ENCODE measurements at regions not wholly inside any gene's neighbourhood (a gene's known extent, or its start where the extent isn't known, plus 50 kb on each side); places are given as distances from the start of the nearest gene placed in this dataset.

DNA sequence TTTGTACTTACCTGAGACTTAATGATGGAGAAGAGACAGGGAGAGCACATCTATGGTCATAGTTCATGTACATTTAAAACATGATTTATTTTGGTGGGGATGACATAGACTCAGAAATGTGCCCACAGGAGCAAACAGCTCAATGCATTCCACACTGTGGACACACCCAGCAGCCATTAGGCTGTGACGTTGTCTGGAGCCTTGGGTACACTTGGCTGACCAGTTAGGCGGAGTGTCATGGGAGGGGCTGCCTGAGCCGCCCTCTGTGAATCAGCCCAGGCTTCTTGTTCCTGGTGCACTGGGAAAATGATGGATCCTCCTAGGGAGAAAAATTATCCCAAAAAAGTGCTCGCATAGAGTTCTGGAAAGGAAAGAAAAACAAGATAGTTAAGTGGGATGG lies 231.0 kb upstream of the GMDS start:
- no peaks in the 10 kb centered on the region for H3K4me1 ChIP-seq (ENCODE audit: control insufficient read depth, insufficient read depth, low read length, poor library complexity, severe bottlenecking)
- no peaks in the 10 kb centered on the region for H3K36me3 ChIP-seq (ENCODE audit: control insufficient read depth, insufficient read depth, low read length)
- H3K4me3 ChIP-seq (ENCODE audit: insufficient read depth, low read depth, low read length, poor library complexity, severe bottlenecking) = no peak overlapping the region
- no peak for DNase-seq
- H3K9me3 ChIP-seq (ENCODE audit: control insufficient read depth, low read length) = no peaks in the 10 kb centered on the region
- H3K27ac ChIP-seq (ENCODE audit: insufficient read depth, low read length, poor library complexity, severe bottlenecking) = no peak overlapping the region
- no peaks in the 10 kb centered on the region for H3K27me3 ChIP-seq (replicated peaks; ENCODE audit: control insufficient read depth, insufficient read depth, low read length, poor library complexity, severe bottlenecking)

DNA sequence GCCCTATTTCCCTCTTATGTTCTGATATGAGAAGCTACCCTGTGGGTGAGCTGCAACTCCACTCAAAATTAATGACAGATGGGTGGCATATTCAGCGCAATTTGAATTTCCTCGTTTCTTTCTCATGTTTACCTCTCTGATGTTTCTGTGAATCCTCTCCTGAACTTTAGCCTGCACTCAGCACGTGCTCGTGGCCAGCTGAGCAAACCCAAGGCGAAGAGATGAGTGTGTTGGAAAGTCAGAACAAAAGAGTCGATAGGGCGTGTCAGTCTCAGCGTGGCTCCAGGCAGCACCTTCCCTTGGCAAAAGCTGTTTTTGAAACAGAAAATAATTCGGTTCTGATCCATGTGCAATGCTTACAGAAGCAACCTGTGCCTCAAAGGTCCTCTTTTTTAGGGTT lies 226.1 kb upstream of the GMDS start:
- no peak overlapping the region for H3K4me3 ChIP-seq (ENCODE audit: insufficient read depth, low read depth, low read length, poor library complexity, severe bottlenecking)
- no peaks in the 10 kb centered on the region for H3K9me3 ChIP-seq (ENCODE audit: control insufficient read depth, low read length)
- no peaks in the 10 kb centered on the region for H3K27me3 ChIP-seq (replicated peaks; ENCODE audit: control insufficient read depth, insufficient read depth, low read length, poor library complexity, severe bottlenecking)
- no peak overlapping the region for H3K27ac ChIP-seq (ENCODE audit: insufficient read depth, low read length, poor library complexity, severe bottlenecking)
- no peak for DNase-seq
- no peaks in the 10 kb centered on the region for H3K36me3 ChIP-seq (ENCODE audit: control insufficient read depth, insufficient read depth, low read length)
- no peaks in the 10 kb centered on the region for H3K4me1 ChIP-seq (ENCODE audit: control insufficient read depth, insufficient read depth, low read length, poor library complexity, severe bottlenecking)

DNA sequence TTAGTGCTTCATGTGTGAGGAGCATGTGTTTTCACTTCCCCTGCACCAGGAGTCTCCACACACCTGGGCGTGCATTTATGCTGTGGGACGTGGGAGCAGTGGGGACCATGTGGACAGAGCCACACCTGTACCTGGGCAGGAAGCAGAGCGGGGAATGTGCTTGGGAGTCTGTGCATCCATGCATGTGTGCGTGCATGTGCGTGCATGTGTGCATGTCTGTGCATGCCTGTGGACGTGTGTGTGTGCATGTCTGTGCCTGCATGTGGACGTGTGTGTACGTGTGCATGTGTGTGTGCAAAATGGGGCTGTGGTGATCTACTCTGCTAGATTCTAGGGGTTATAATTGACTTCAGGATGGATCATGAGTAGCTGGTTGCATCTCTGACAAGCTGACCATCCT lies 224.0 kb upstream of the GMDS start:
- no peak for DNase-seq

DNA sequence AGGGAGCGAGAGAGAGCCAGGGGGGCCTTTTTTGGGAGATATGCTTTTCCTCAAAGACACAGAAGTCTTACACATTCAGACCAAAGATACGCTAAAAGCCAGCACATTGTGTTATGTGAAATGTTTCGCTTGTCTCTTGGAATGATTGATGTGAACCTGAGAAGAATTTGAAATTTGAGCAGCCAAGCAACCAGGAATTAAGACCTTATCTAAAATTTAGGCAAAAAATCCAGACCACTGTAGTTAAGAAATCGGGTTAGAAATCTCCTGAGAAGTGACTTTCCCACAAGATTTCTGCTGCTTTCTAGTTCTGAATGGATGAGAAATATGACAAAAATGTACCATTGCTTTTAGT lies 223.2 kb upstream of the GMDS start:
- H3K36me3 ChIP-seq (ENCODE audit: control insufficient read depth, insufficient read depth, low read length) = no peaks in the 10 kb centered on the region
- no peaks in the 10 kb centered on the region for H3K4me1 ChIP-seq (ENCODE audit: control insufficient read depth, insufficient read depth, low read length, poor library complexity, severe bottlenecking)
- no peak overlapping the region for H3K4me3 ChIP-seq (ENCODE audit: insufficient read depth, low read depth, low read length, poor library complexity, severe bottlenecking)
- no peaks in the 10 kb centered on the region for H3K27me3 ChIP-seq (replicated peaks; ENCODE audit: control insufficient read depth, insufficient read depth, low read length, poor library complexity, severe bottlenecking)
- no peak overlapping the region for H3K27ac ChIP-seq (ENCODE audit: insufficient read depth, low read length, poor library complexity, severe bottlenecking)
- no peak for DNase-seq
- no peaks in the 10 kb centered on the region for H3K9me3 ChIP-seq (ENCODE audit: control insufficient read depth, low read length)

More for the DNA sequence above, 224.0 kb upstream of the GMDS start:
- H3K36me3 ChIP-seq (ENCODE audit: control insufficient read depth, insufficient read depth, low read length) = no peaks in the 10 kb centered on the region
- no peaks in the 10 kb centered on the region for H3K27me3 ChIP-seq (replicated peaks; ENCODE audit: control insufficient read depth, insufficient read depth, low read length, poor library complexity, severe bottlenecking)
- H3K4me1 ChIP-seq (ENCODE audit: control insufficient read depth, insufficient read depth, low read length, poor library complexity, severe bottlenecking) = no peaks in the 10 kb centered on the region
- no peak overlapping the region for H3K4me3 ChIP-seq (ENCODE audit: insufficient read depth, low read depth, low read length, poor library complexity, severe bottlenecking)
- no peak overlapping the region for H3K27ac ChIP-seq (ENCODE audit: insufficient read depth, low read length, poor library complexity, severe bottlenecking)
- H3K9me3 ChIP-seq (ENCODE audit: control insufficient read depth, low read length) = no peaks in the 10 kb centered on the region

DNA sequence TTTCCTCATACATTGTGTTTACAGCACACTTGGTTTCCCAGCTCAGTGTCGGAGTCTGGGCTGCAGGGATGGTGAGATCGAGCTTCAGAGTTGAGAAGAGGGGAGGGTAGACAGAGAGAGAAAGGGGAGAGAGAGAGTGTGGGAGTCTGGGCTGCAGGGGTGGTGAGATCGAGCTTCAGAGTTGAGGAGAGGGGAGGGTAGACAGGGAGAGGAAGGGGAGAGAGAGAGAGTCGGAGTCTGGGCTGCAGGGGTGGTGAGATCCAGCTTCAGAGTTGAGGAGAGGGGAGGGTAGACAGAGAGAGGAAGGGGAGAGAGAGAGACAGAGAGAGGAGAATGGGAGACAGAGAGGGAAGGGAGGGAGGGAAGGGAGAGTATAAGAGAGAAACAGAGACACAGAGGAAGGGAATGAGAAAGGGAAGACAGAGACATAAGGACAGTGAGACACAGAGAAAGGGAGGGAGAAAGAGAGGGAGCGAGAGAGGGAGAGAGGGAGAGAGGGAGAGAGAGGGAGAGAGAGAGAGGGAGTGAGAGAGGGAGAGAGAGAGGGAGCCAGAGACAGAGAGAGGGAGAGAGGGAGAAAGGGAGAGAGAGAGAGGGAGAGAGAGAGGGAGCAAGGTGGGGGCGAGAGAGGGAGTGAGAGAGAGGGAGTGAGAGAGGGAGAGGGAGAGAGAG lies 222.7 kb upstream of the GMDS start:
- H3K4me3 ChIP-seq (ENCODE audit: insufficient read depth, low read depth, low read length, poor library complexity, severe bottlenecking) = no peak overlapping the region
- no peaks in the 10 kb centered on the region for H3K36me3 ChIP-seq (ENCODE audit: control insufficient read depth, insufficient read depth, low read length)
- DNase-seq = no peak
- H3K27me3 ChIP-seq (replicated peaks; ENCODE audit: control insufficient read depth, insufficient read depth, low read length, poor library complexity, severe bottlenecking) = no peaks in the 10 kb centered on the region
- no peaks in the 10 kb centered on the region for H3K4me1 ChIP-seq (ENCODE audit: control insufficient read depth, insufficient read depth, low read length, poor library complexity, severe bottlenecking)
- H3K27ac ChIP-seq (ENCODE audit: insufficient read depth, low read length, poor library complexity, severe bottlenecking) = no peak overlapping the region
- H3K9me3 ChIP-seq (ENCODE audit: control insufficient read depth, low read length) = no peaks in the 10 kb centered on the region

DNA sequence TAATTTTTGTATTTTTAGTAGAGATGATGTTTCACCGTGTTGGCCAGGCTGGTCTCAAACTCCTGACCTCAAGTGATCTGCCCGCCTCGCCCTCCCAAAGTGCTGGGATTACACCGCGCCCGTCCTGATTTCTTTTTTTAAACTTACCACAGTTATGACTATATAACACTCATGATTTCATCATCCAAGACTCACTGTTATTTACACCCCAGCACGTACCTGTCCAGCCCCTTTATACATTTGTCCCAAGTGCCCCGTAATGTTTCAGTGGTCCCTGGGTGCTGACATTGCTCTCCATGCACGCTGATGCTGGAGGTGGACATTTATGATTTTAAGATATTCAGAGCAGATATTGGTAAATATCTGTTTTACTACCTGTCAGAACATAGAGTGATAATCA lies 219.9 kb upstream of the GMDS start:
- no peak overlapping the region for H3K27ac ChIP-seq (ENCODE audit: insufficient read depth, low read length, poor library complexity, severe bottlenecking)
- DNase-seq = no peak
- H3K4me3 ChIP-seq (ENCODE audit: insufficient read depth, low read depth, low read length, poor library complexity, severe bottlenecking) = no peak overlapping the region
- no peaks in the 10 kb centered on the region for H3K36me3 ChIP-seq (ENCODE audit: control insufficient read depth, insufficient read depth, low read length)
- no peaks in the 10 kb centered on the region for H3K4me1 ChIP-seq (ENCODE audit: control insufficient read depth, insufficient read depth, low read length, poor library complexity, severe bottlenecking)
- H3K9me3 ChIP-seq (ENCODE audit: control insufficient read depth, low read length) = no peaks in the 10 kb centered on the region
- H3K27me3 ChIP-seq (replicated peaks; ENCODE audit: control insufficient read depth, insufficient read depth, low read length, poor library complexity, severe bottlenecking) = no peaks in the 10 kb centered on the region

DNA sequence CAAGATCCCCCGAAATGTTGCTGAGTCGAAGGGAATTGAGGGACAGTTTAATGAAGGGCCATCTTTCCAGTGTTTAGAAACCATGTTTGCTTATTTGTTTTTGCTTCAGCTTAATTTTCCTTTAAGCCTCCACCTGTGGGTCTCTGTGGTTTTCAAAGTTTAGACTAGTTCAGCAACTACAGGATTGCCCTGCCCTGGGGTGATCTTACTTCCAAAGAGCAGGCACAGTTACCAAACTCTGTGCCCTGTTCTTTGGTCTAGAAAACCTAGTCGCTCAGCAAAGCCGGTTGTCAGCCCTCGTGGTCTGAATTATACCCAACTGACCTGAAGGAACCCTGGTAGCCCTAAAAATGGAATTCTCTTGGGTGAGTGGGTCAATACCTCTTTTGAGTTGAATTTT lies 219.2 kb upstream of the GMDS start:
- Histone ChIP-seq H3K27me3 (replicated peaks; ENCODE audit: control insufficient read depth, insufficient read depth, low read length, poor library complexity, severe bottlenecking) (no peaks in the 10 kb centered on the region), H3K9me3 (ENCODE audit: control insufficient read depth, low read length) (no peaks in the 10 kb centered on the region), H3K4me1 (ENCODE audit: control insufficient read depth, insufficient read depth, low read length, poor library complexity, severe bottlenecking) (no peaks in the 10 kb centered on the region), H3K36me3 (ENCODE audit: control insufficient read depth, insufficient read depth, low read length) (no peaks in the 10 kb centered on the region), H3K27ac (ENCODE audit: insufficient read depth, low read length, poor library complexity, severe bottlenecking) (no peak overlapping the region), H3K4me3 (ENCODE audit: insufficient read depth, low read depth, low read length, poor library complexity, severe bottlenecking) (no peak overlapping the region)
- no peak for DNase-seq

DNA sequence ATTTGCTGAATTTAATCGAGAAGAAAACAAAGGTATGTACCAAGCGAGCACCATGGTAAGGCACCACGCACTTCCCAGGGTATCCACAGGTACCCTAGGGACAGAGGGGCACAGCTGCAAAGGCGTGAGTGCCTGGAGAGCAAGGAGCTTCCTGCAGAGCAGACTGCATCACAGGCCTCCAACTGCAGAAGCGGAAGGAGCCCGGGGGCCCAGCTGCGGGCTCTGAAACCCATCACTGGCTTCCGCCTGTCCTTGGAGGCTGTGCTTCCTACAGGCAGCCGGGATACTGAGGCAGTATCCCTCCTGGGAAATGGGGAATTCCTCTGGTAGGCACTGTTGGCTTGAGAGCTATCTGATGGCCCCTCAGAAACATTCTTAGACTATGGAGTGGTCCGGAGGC lies 217.4 kb upstream of the GMDS start:
- no peak for DNase-seq
- no peak overlapping the region for H3K27ac ChIP-seq (ENCODE audit: insufficient read depth, low read length, poor library complexity, severe bottlenecking)
- H3K27me3 ChIP-seq (replicated peaks; ENCODE audit: control insufficient read depth, insufficient read depth, low read length, poor library complexity, severe bottlenecking) = no peaks in the 10 kb centered on the region
- H3K9me3 ChIP-seq (ENCODE audit: control insufficient read depth, low read length) = no peaks in the 10 kb centered on the region
- no peaks in the 10 kb centered on the region for H3K36me3 ChIP-seq (ENCODE audit: control insufficient read depth, insufficient read depth, low read length)
- no peak overlapping the region for H3K4me3 ChIP-seq (ENCODE audit: insufficient read depth, low read depth, low read length, poor library complexity, severe bottlenecking)
- no peaks in the 10 kb centered on the region for H3K4me1 ChIP-seq (ENCODE audit: control insufficient read depth, insufficient read depth, low read length, poor library complexity, severe bottlenecking)

DNA sequence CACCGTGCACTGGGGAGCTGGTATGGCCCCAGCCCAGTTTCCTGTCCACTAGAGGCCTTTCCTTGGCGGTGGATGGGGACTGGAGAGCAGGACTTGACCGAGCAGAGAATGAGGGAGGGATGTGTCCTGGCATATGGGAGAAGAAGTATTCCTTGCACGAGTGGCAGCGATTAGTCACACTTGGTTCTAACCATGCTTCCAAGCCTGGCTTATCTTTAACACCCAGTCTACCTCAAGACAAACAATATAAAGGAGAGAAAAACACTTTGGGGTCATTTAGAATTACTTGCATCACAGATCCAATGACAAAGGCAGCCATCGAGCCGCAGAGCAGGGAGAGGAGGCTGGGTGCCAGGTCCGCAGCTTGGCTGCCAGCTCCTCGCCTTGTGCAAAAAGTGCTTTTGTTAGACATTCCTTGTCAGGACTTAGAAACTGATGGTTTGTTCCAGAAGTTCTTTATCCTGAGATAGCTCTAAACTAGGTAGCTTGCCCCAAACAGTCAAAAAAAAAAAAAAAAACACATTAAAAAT lies 214.9 kb upstream of the GMDS start:
- no peak for DNase-seq
- Histone ChIP-seq H3K4me3 (ENCODE audit: insufficient read depth, low read depth, low read length, poor library complexity, severe bottlenecking) (no peak overlapping the region), H3K27me3 (replicated peaks; ENCODE audit: control insufficient read depth, insufficient read depth, low read length, poor library complexity, severe bottlenecking) (no peaks in the 10 kb centered on the region), H3K27ac (ENCODE audit: insufficient read depth, low read length, poor library complexity, severe bottlenecking) (no peak overlapping the region), H3K4me1 (ENCODE audit: control insufficient read depth, insufficient read depth, low read length, poor library complexity, severe bottlenecking) (no peaks in the 10 kb centered on the region), H3K9me3 (ENCODE audit: control insufficient read depth, low read length) (no peaks in the 10 kb centered on the region), H3K36me3 (ENCODE audit: control insufficient read depth, insufficient read depth, low read length) (no peaks in the 10 kb centered on the region)

DNA sequence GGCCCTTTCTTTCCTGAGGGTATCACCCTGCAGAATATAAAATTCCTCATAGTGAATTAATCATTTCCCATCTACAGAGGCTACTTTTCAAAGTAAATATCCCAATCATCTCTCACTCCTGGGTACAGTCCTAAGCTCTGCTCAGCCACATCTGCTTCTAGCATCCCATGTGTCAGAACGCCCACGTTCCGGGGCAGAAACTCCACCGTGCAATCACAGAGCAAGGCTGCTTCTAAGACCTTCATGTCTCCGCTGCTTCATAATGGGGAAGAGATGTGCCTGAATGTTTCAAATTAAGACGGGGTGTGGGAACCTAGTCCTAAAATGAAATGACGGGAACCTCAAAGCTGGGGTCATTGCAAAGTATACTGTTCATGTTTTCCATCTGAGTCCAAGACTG lies 208.8 kb upstream of the GMDS start:
- no peak for DNase-seq
- Histone ChIP-seq H3K9me3 (ENCODE audit: control insufficient read depth, low read length) (no peaks in the 10 kb centered on the region), H3K4me3 (ENCODE audit: insufficient read depth, low read depth, low read length, poor library complexity, severe bottlenecking) (no peak overlapping the region)

More for the DNA sequence above, 208.8 kb upstream of the GMDS start:
- Histone ChIP-seq H3K27me3 (replicated peaks; ENCODE audit: control insufficient read depth, insufficient read depth, low read length, poor library complexity, severe bottlenecking) (no peaks in the 10 kb centered on the region), H3K36me3 (ENCODE audit: control insufficient read depth, insufficient read depth, low read length) (no peaks in the 10 kb centered on the region), H3K4me1 (ENCODE audit: control insufficient read depth, insufficient read depth, low read length, poor library complexity, severe bottlenecking) (no peaks in the 10 kb centered on the region), H3K27ac (ENCODE audit: insufficient read depth, low read length, poor library complexity, severe bottlenecking) (no peak overlapping the region)

Data from effector memory CD4-positive, alpha-beta T cell (primary cell).